CD14-positive monocyte (primary cell): ENCODE measurements at regions not wholly inside any gene's neighbourhood (a gene's known extent, or its start where the extent isn't known, plus 50 kb on each side); places are given as distances from the start of the nearest gene placed in this dataset.

ENCODE experiments used
- DNase-seq, 3 donors: peaks; one replicate each; pipeline ENCODE4 v3.0.0-alpha.2; 2011 to 2022
- H2AFZ ChIP-seq: 2 replicates; pipeline ENCODE4 v1.6.0; 2012; ENCODE audit warnings: mild to moderate bottlenecking, low read depth, low read length, inconsistent platforms; ENCODE audit not compliant: insufficient read depth, poor library complexity, severe bottlenecking
- H3K27ac ChIP-seq, 2 donors: 1 replicate in 1 of 2; 2 replicates in 1 of 2; pipeline ENCODE4 v1.5.1; 2012 to 2013; ENCODE audit warnings: low read length in 2 of 2, control low read depth in 1 of 2, inconsistent platforms in 1 of 2, low read depth in 1 of 2, mild to moderate bottlenecking in 1 of 2
- H3K27me3 ChIP-seq, 2 donors: one replicate each; pipeline versions ENCODE4 v1.6.0 to v1.6.1; 2011 to 2013; ENCODE audit warnings: low read length in 2 of 2; ENCODE audit not compliant: control insufficient read depth in 2 of 2, insufficient read depth in 2 of 2
- H3K36me3 ChIP-seq, 2 donors: replicated peaks in 1 of 2; 1 replicate in 1 of 2; 2 replicates in 1 of 2; pipeline versions ENCODE4 v1.5.1 to v1.6.1; 2012 to 2013; ENCODE audit warnings: low read length in 2 of 2, control low read depth in 1 of 2, inconsistent platforms in 1 of 2, mild to moderate bottlenecking in 1 of 2; ENCODE audit not compliant: insufficient read depth in 2 of 2, control insufficient read depth in 1 of 2
- H3K4me1 ChIP-seq, 2 donors: 1 replicate in 1 of 2; 2 replicates in 1 of 2; pipeline versions ENCODE4 v1.5.1 to v1.6.1; 2012 to 2013; ENCODE audit warnings: low read length in 2 of 2, control low read depth in 1 of 2, inconsistent platforms in 1 of 2, mild to moderate bottlenecking in 1 of 2, moderate library complexity in 1 of 2; ENCODE audit not compliant: insufficient read depth in 2 of 2, control insufficient read depth in 1 of 2
- H3K4me2 ChIP-seq: replicated peaks from 2 replicates; pipeline ENCODE3; 2012; ENCODE audit warnings: low read length, moderate library complexity, mild to moderate bottlenecking; ENCODE audit not compliant: poor library complexity, severe bottlenecking; ENCODE audit errors: extremely low read depth
- H3K4me3 ChIP-seq, 3 experiments: fragments of 200-600 bp in 1 of 3; sonication (generic) in 1 of 3; replicated peaks in 1 of 3; 1 replicate in 2 of 3; 2 replicates in 1 of 3; pipeline ENCODE4 v1.5.1; 2011 to 2013; ENCODE audit warnings: low read length in 3 of 3, mild to moderate bottlenecking in 3 of 3, control low read depth in 2 of 3, low read depth in 2 of 3, inconsistent platforms in 1 of 3, moderate library complexity in 1 of 3
- H3K79me2 ChIP-seq: 2 replicates; pipeline ENCODE4 v1.6.0; 2012; ENCODE audit warnings: mild to moderate bottlenecking, control low read depth, inconsistent platforms, low read length, moderate library complexity; ENCODE audit not compliant: insufficient read depth
- H3K9ac ChIP-seq: 2 replicates; pipeline ENCODE4 v1.6.0; 2017; ENCODE audit warnings: low read length, mild to moderate bottlenecking; ENCODE audit not compliant: insufficient read depth, poor library complexity, severe bottlenecking
- H3K9me3 ChIP-seq, 2 donors: replicated peaks in 1 of 2; 1 replicate in 1 of 2; 2 replicates in 1 of 2; pipeline versions ENCODE4 v1.5.1 to v1.6.1; 2012 to 2013; ENCODE audit warnings: low read length in 2 of 2, control low read depth in 1 of 2; ENCODE audit not compliant: control insufficient read depth in 1 of 2, insufficient read depth in 1 of 2
- H4K20me1 ChIP-seq: 2 replicates; pipeline ENCODE4 v1.6.0; 2012; ENCODE audit warnings: mild to moderate bottlenecking, low read length, control low read depth, moderate library complexity; ENCODE audit not compliant: insufficient read depth
- H3K27ac Mint-ChIP-seq, 7 donors: one replicate each; pipeline ENCODE4 v1.8.0; 2020; ENCODE audit warnings: mild to moderate bottlenecking in 7 of 7, mixed read lengths in 7 of 7, moderate library complexity in 6 of 7, inconsistent platforms in 2 of 7
- H3K27me3 Mint-ChIP-seq, 3 donors: one replicate each; pipeline ENCODE4 v1.8.0; 2021 to 2022; ENCODE audit warnings: low read depth in 3 of 3, mild to moderate bottlenecking in 3 of 3, mixed read lengths in 3 of 3, moderate library complexity in 3 of 3, inconsistent platforms in 1 of 3
- H3K36me3 Mint-ChIP-seq, 2 donors: one replicate each; pipeline ENCODE4 v1.8.0; 2020; ENCODE audit warnings: mixed read lengths in 2 of 2, inconsistent platforms in 1 of 2, mild to moderate bottlenecking in 1 of 2
- H3K4me1 Mint-ChIP-seq: one replicate; pipeline ENCODE4 v1.8.0; 2020; ENCODE audit warnings: mild to moderate bottlenecking, mixed read lengths
- H3K4me3 Mint-ChIP-seq, 2 donors: one replicate each; pipeline ENCODE4 v1.8.0; 2020; ENCODE audit warnings: mild to moderate bottlenecking in 2 of 2, mixed read lengths in 2 of 2, moderate library complexity in 1 of 2
- H3K9me3 Mint-ChIP-seq, 7 donors: one replicate each; pipeline ENCODE4 v1.8.0; 2020 to 2022; ENCODE audit warnings: mixed read lengths in 7 of 7, mild to moderate bottlenecking in 6 of 7, moderate library complexity in 6 of 7, inconsistent platforms in 2 of 7
- WGBS: methylation state at CpG from one replicate; pipeline ENCODE4 v1.1.5; 2013; ENCODE audit warnings: missing lambda C conversion rate; ENCODE audit not compliant: insufficient coverage; 5-methylcytosine and 5-hydroxymethylcytosine counted together
- intact Hi-C, 2 donors: fragments of 100-400 bp; cut with micrococcal nuclease; formaldehyde crosslinking; loops; one replicate each; pipeline versions ENCODE4 v1.15.0 to v1.15.1; 2023
- TF ChIP-seq, protein P1 (sequence below): fragments of 200-600 bp; IDR thresholded peaks from one replicate; pipeline ENCODE4 v1.8.0; 2022; ENCODE audit warnings: antibody characterized with exemption, mild to moderate bottlenecking

DNA sequence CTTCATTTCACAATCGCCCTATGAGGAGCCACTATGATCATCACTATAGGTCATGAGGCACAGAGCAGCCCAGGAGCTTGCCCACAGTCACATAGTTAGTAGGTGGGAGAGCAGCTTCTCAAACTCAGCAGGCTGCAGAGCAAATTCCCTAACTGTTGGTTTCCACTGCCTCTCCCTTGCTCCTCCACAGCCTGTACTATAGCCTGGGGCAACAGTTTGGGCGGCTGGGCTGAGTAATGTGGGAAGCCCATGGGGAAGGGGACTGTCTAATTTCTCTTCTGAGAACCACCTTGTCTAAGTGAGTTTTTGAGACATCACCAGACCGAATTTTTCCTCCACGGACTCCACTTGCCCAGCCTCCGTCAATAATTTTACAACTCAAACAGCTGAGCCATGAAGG lies 73.4 kb upstream of the GPR139 start:
- Mint-ChIP-seq H3K36me3 (no peaks in the 10 kb centered on the region), H3K27me3 (peaks cover 0 to 6% (median 0%) of the 10 kb centered on the region in 3 donors), H3K4me3 (no peak overlapping the region), H3K9me3 (peaks cover 0 to 4% (median 0%) of the 10 kb centered on the region in 7 donors), H3K4me1 (no peaks in the 10 kb centered on the region), H3K27ac (no peak overlapping the region)
- H3K4me3 ChIP-seq: no peak overlapping the region
- H3K9me3 ChIP-seq: no peaks in the 10 kb centered on the region
- H4K20me1 ChIP-seq: no peaks in the 10 kb centered on the region
- H2AFZ ChIP-seq: no peak overlapping the region
- no peak for DNase-seq
- intact Hi-C loops: no loop called here
- H3K4me1 ChIP-seq: no peaks in the 10 kb centered on the region
- no peaks in the 10 kb centered on the region for H3K79me2 ChIP-seq
- 100% methylated on average over 1 of the region's 5 CpGs for whole genome bisulfite sequencing
- TF ChIP-seq, protein P1, sequence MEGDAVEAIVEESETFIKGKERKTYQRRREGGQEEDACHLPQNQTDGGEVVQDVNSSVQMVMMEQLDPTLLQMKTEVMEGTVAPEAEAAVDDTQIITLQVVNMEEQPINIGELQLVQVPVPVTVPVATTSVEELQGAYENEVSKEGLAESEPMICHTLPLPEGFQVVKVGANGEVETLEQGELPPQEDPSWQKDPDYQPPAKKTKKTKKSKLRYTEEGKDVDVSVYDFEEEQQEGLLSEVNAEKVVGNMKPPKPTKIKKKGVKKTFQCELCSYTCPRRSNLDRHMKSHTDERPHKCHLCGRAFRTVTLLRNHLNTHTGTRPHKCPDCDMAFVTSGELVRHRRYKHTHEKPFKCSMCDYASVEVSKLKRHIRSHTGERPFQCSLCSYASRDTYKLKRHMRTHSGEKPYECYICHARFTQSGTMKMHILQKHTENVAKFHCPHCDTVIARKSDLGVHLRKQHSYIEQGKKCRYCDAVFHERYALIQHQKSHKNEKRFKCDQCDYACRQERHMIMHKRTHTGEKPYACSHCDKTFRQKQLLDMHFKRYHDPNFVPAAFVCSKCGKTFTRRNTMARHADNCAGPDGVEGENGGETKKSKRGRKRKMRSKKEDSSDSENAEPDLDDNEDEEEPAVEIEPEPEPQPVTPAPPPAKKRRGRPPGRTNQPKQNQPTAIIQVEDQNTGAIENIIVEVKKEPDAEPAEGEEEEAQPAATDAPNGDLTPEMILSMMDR: no peak
- H3K4me2 ChIP-seq: no peak overlapping the region
- H3K36me3 ChIP-seq: no peaks in the 10 kb centered on the region
- H3K27me3 ChIP-seq: no peaks in the 10 kb centered on the region
- no peak overlapping the region for H3K9ac ChIP-seq
- H3K27ac ChIP-seq: no peak overlapping the region

DNA sequence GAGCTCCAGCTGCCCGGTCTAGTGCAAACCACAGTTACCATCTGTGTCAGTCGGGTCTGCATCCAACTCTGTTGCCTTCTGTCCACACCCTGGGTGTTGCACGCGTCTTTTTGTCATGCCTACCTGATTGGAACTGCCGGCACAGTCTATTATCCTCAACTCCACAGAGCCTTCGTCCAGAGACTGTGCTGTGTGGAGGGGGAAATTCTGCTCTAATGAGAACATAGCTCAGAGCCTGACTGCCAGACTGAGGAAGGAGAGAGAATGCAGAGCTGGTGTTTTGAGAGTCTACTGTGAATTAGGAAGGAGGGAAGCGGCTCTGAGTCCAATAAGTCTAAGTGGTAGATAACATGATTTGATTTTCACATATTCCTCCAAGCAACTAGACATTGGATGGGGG lies 68.3 kb upstream of the GPR139 start:
- Histone ChIP-seq H3K4me1 (no peaks in the 10 kb centered on the region), H3K4me2 (no peak overlapping the region), H3K27me3 (no peaks in the 10 kb centered on the region), H3K27ac (no peak overlapping the region), H3K9ac (no peak overlapping the region), H3K9me3 (no peaks in the 10 kb centered on the region), H2AFZ (no peak overlapping the region), H3K4me3 (no peak overlapping the region), H3K36me3 (no peaks in the 10 kb centered on the region), H3K79me2 (no peaks in the 10 kb centered on the region), H4K20me1 (no peaks in the 10 kb centered on the region)
- DNase-seq: no peak
- intact Hi-C loops: no loop called here
- Mint-ChIP-seq H3K27me3 (peaks cover 0 to 4% (median 3%) of the 10 kb centered on the region in 3 donors), H3K4me3 (no peak overlapping the region), H3K9me3 (peaks cover 0 to 4% (median 0%) of the 10 kb centered on the region in 7 donors), H3K27ac (no peak overlapping the region), H3K36me3 (no peaks in the 10 kb centered on the region), H3K4me1 (no peaks in the 10 kb centered on the region)
- WGBS: 67% methylated on average over 2 of the region's 7 CpGs
- TF ChIP-seq, protein P1: no peak
